GM12892 (cell line): ENCODE measurements at regions not wholly inside any gene's neighbourhood (a gene's known extent, or its start where the extent isn't known, plus 50 kb on each side); places are given as distances from the start of the nearest gene placed in this dataset.

ENCODE experiments used
- POLR2A ChIP-seq: IDR thresholded peaks from 2 replicates; pipeline ENCODE4 v1.6.1; 2011; ENCODE audit warnings: low read depth, low read length, control low read depth
- POLR2AphosphoS5 ChIP-seq: IDR thresholded peaks from 2 replicates; pipeline ENCODE4 v1.6.1; 2011; ENCODE audit warnings: low read depth, low read length, control low read depth

- TF ChIP-seq POLR2A, result no peak
- TF ChIP-seq POLR2AphosphoS5, result no peak
These were observed 984.3 kb upstream of the FBXO33 start for GRCh38 chr14:40416565-40416964.
